ENCODE measurements at regions not wholly inside any gene's neighbourhood (a gene's known extent, or its start where the extent isn't known, plus 50 kb on each side); places are given as distances from the start of the nearest gene placed in this dataset.
A peak's percentile ranks its signal among the peaks of the same experiment; 100 is the strongest.

DNA sequence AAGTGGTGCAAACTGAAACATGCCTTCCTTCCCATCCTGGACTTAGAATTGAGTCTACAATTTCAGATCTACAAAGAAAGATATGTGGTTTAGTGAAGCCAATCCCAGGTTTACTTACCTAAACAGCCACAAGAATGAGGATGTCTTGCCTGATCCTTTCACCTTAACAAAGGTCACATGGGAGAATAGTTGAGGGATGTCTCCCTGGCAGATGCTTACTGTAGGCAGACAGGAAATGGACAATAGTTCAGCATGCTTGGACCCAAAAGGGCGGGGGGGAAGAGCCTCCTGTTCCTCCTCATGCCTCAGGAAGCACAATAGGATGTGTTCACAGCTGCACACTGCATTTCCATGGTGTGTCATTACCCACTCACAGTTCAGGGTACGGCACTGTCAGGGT is 492.7 kb upstream of the USP24 start:
- Mint-ChIP-seq H3K4me1 (ENCODE audit: low read depth) (peaks cover 27% of the 10 kb centered on the region), H3K27ac (no peak overlapping the region), H3K27me3 (ENCODE audit: insufficient read depth) (peaks cover 2% of the 10 kb centered on the region; the same call in 1 of the 2 replicates), H3K9me3 (no peaks in the 10 kb centered on the region), H3K36me3 (ENCODE audit: low read depth) (peaks cover 5% of the 10 kb centered on the region; the same call in 1 of the 2 replicates), H3K4me3 (no peak overlapping the region)
- DNase-seq = no peak
- TF ChIP-seq, protein P1, sequence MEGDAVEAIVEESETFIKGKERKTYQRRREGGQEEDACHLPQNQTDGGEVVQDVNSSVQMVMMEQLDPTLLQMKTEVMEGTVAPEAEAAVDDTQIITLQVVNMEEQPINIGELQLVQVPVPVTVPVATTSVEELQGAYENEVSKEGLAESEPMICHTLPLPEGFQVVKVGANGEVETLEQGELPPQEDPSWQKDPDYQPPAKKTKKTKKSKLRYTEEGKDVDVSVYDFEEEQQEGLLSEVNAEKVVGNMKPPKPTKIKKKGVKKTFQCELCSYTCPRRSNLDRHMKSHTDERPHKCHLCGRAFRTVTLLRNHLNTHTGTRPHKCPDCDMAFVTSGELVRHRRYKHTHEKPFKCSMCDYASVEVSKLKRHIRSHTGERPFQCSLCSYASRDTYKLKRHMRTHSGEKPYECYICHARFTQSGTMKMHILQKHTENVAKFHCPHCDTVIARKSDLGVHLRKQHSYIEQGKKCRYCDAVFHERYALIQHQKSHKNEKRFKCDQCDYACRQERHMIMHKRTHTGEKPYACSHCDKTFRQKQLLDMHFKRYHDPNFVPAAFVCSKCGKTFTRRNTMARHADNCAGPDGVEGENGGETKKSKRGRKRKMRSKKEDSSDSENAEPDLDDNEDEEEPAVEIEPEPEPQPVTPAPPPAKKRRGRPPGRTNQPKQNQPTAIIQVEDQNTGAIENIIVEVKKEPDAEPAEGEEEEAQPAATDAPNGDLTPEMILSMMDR (IDR thresholded peaks at IDR 0.05) = no peak

DNA sequence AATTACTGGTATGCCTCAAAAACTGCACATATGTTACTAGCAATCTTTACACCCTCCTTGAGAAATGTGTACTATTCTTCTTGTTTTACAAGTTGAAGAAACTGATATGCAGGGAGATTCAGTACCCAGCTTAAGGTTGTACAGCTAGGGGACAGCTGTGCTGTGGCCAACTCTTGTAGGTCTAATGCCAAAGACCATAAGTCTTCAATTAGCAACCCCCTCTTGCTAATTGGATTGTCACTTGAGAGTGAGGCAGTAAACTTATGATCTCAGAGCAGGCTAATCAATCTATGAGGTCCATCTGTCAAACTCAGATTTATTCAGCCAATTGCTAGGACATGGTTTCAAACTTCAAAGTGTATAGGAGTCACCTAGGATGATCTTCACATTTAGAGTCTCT is 492.0 kb upstream of the USP24 start:
- Mint-ChIP-seq H3K36me3 (ENCODE audit: low read depth) (peaks cover 5% of the 10 kb centered on the region; the same call in 1 of the 2 replicates), H3K27me3 (ENCODE audit: insufficient read depth) (peaks cover 2% of the 10 kb centered on the region; the same call in 1 of the 2 replicates), H3K4me1 (ENCODE audit: low read depth) (peaks cover 28% of the 10 kb centered on the region), H3K9me3 (no peaks in the 10 kb centered on the region), H3K4me3 (no peak overlapping the region), H3K27ac (no peak overlapping the region)
- TF ChIP-seq, protein P1 (IDR thresholded peaks at IDR 0.05) = no peak
- DNase-seq = no peak

DNA sequence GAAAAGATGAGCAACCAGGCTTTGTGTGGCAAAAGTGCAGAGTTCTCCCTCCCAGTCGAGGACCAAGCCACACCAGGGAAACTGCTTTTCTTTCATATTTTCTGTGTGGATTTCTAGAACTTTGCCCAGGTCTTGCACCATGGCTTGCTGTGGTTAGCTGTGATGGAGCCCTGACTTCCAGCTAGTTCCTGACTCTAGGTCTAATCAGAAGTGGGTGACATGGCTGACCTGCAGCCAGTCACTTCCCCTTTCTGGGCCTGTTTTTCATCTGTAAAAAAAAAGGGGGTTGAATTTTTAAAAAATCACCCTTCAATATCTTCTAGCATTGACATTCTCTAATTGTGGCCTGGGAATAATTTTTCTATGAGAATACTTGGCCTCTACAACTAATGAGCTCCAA is 491.2 kb upstream of the USP24 start:
- Mint-ChIP-seq H3K4me1 (ENCODE audit: low read depth) (peaks cover 36% of the 10 kb centered on the region), H3K36me3 (ENCODE audit: low read depth) (peaks cover 5% of the 10 kb centered on the region; the same call in 1 of the 2 replicates), H3K4me3 (no peak overlapping the region), H3K9me3 (no peaks in the 10 kb centered on the region), H3K27me3 (ENCODE audit: insufficient read depth) (peaks cover 3% of the 10 kb centered on the region; the same call in 1 of the 2 replicates), H3K27ac (no peak overlapping the region)
- TF ChIP-seq, protein P1 (IDR thresholded peaks at IDR 0.05) = no peak
- DNase-seq = no peak

DNA sequence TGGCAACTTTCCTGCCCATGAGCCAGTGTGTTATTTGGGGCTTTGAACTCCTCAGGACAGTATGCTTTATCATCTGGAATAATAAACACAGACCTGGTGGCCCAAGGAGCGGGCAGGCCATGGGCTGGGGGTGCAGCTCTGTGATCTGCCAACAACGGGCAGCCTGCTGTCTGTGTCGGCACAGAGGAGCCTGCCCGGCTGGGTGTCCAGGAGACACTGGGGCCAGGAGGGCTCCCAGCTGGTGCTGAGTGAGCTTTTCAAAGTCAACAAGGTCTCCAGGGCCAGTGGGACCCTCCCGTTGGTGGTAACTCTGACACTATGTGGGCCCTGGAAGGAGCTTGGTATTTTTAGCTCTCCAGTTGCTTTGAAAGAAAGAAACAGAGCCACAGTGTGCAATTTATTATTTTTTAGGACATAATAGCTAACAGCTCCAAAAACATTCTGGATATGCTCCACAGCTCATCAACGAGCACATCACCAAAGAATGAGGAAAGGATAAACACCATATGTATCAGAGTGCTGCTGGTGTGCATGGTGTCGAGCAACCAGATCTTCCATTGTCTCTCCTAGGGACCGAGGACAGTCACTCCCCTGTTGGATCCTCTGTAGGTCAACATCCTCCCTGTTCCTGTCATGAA is 488.7 kb upstream of the USP24 start:
- peaks cover 3% of the 10 kb centered on the region; the same call in 1 of the 2 replicates for H3K27me3 Mint-ChIP-seq (ENCODE audit: insufficient read depth)
- peaks cover 60% of the 10 kb centered on the region for H3K4me1 Mint-ChIP-seq (ENCODE audit: low read depth)
- TF ChIP-seq, protein P1 (IDR thresholded peaks at IDR 0.05) = no peak
- H3K36me3 Mint-ChIP-seq (ENCODE audit: low read depth) = peaks cover 5% of the 10 kb centered on the region; the same call in 1 of the 2 replicates
- H3K27ac Mint-ChIP-seq = peak overlapping the region; percentile 42
- H3K4me3 Mint-ChIP-seq = no peak overlapping the region
- no peaks in the 10 kb centered on the region for H3K9me3 Mint-ChIP-seq
- DNase-seq = no peak

DNA sequence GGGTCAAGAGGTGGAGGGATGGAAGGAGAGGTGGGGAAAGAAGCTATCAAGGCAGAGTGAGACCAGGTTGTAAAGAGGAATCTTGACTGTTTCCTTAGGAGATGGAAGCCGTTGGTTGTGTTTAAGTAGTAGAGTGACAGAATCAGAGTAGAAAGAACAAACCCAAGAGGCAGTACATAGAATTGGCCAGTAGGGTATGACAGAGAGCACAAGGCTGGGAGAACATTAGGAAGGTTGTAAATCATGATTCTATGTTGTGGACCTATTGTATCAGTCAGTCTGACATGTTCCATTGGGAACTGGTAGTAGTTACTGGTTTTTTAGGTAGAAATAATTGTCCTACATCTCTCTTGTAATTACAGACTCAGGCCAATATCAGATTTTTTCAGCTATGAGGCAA is 486.9 kb upstream of the USP24 start:
- Mint-ChIP-seq H3K27ac (0 out of 2 replicates have a peak overlapping the region, but pooled peaks have one; percentile 22), H3K4me3 (no peak overlapping the region), H3K9me3 (no peaks in the 10 kb centered on the region), H3K27me3 (ENCODE audit: insufficient read depth) (peaks cover 3% of the 10 kb centered on the region; the same call in 1 of the 2 replicates), H3K4me1 (ENCODE audit: low read depth) (peaks cover 69% of the 10 kb centered on the region), H3K36me3 (ENCODE audit: low read depth) (peaks cover 5% of the 10 kb centered on the region; the same call in 1 of the 2 replicates)
- TF ChIP-seq, protein P1 (IDR thresholded peaks at IDR 0.05) = peak; percentile 81
- peak; percentile 15 for DNase-seq
